ENCODE measurements at regions not wholly inside any gene's neighbourhood (a gene's known extent, or its start where the extent isn't known, plus 50 kb on each side); places are given as distances from the start of the nearest gene placed in this dataset.
"Not testable (repeated sequence)": the region's sequence is repeated elsewhere in the genome, so short reads cannot be mapped to it uniquely, and the experiment has no call there.

GRCh38 chr1:83145820-83146219, 853.1 kb downstream of the TTLL7 start:
- not testable (repeated sequence) for DNase-seq (ENCODE audit: low read depth); H3K4me3 ChIP-seq (ENCODE audit: low read depth, low read length)

- DNase-seq (ENCODE audit: low read depth); H3K4me3 ChIP-seq (ENCODE audit: low read depth, low read length): not testable (repeated sequence)
Measured at GRCh38 chr1:83142802-83143201, 856.1 kb downstream of the TTLL7 start.

- not testable (repeated sequence) for H3K4me3 ChIP-seq (ENCODE audit: low read depth, low read length); DNase-seq (ENCODE audit: low read depth)
Measured at GRCh38 chr1:83135524-83136157, 863.3 kb downstream of the TTLL7 start.

GRCh38 chr1:83134322-83135014, 864.5 kb downstream of the TTLL7 start:
- DNase-seq (ENCODE audit: low read depth); H3K4me3 ChIP-seq (ENCODE audit: low read depth, low read length): not testable (repeated sequence)

GRCh38 chr1:83131692-83131955, 867.3 kb downstream of the TTLL7 start:
- no peak for TF ChIP-seq CTCF (conservative IDR thresholded peaks at IDR 0.05; ENCODE audit: low read depth, low read length)
- DNase-seq (ENCODE audit: low read depth), result no peak
- H3K4me3 ChIP-seq (ENCODE audit: low read depth, low read length), result no peak overlapping the region

- no peak for DNase-seq (ENCODE audit: low read depth)
- TF ChIP-seq CTCF (conservative IDR thresholded peaks at IDR 0.05; ENCODE audit: low read depth, low read length), result no peak
- H3K4me3 ChIP-seq (ENCODE audit: low read depth, low read length), result no peak overlapping the region
Measured at GRCh38 chr1:83130886-83131691, 867.8 kb downstream of the TTLL7 start.

- H3K4me3 ChIP-seq (ENCODE audit: low read depth, low read length), result no peak overlapping the region
- no peak for TF ChIP-seq CTCF (conservative IDR thresholded peaks at IDR 0.05; ENCODE audit: low read depth, low read length)
Measured at GRCh38 chr1:83129107-83129506, 869.8 kb downstream of the TTLL7 start.

GRCh38 chr1:83125456-83125855, 873.5 kb downstream of the TTLL7 start:
- H3K4me3 ChIP-seq (ENCODE audit: low read depth, low read length), result no peak overlapping the region
- TF ChIP-seq CTCF (conservative IDR thresholded peaks at IDR 0.05; ENCODE audit: low read depth, low read length), result no peak
- DNase-seq (ENCODE audit: low read depth), result no peak

More at GRCh38 chr1:83129107-83129506, 869.8 kb downstream of the TTLL7 start:
- no peak for DNase-seq (ENCODE audit: low read depth)

GRCh38 chr1:83123019-83123418, 875.9 kb downstream of the TTLL7 start:
- H3K4me3 ChIP-seq (ENCODE audit: low read depth, low read length), result no peak overlapping the region
- TF ChIP-seq CTCF (conservative IDR thresholded peaks at IDR 0.05; ENCODE audit: low read depth, low read length), result no peak
- no peak for DNase-seq (ENCODE audit: low read depth)
